ENCODE measurements at regions not wholly inside any gene's neighbourhood (a gene's known extent, or its start where the extent isn't known, plus 50 kb on each side); places are given as distances from the start of the nearest gene placed in this dataset.
A peak's percentile ranks its signal among the peaks of the same experiment; 100 is the strongest.

- TF ChIP-seq, protein P1, sequence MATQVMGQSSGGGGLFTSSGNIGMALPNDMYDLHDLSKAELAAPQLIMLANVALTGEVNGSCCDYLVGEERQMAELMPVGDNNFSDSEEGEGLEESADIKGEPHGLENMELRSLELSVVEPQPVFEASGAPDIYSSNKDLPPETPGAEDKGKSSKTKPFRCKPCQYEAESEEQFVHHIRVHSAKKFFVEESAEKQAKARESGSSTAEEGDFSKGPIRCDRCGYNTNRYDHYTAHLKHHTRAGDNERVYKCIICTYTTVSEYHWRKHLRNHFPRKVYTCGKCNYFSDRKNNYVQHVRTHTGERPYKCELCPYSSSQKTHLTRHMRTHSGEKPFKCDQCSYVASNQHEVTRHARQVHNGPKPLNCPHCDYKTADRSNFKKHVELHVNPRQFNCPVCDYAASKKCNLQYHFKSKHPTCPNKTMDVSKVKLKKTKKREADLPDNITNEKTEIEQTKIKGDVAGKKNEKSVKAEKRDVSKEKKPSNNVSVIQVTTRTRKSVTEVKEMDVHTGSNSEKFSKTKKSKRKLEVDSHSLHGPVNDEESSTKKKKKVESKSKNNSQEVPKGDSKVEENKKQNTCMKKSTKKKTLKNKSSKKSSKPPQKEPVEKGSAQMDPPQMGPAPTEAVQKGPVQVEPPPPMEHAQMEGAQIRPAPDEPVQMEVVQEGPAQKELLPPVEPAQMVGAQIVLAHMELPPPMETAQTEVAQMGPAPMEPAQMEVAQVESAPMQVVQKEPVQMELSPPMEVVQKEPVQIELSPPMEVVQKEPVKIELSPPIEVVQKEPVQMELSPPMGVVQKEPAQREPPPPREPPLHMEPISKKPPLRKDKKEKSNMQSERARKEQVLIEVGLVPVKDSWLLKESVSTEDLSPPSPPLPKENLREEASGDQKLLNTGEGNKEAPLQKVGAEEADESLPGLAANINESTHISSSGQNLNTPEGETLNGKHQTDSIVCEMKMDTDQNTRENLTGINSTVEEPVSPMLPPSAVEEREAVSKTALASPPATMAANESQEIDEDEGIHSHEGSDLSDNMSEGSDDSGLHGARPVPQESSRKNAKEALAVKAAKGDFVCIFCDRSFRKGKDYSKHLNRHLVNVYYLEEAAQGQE (IDR thresholded peaks at IDR 0.05; ENCODE audit: insufficient replicate concordance, low read depth): no peak
- TF ChIP-seq, protein P2, sequence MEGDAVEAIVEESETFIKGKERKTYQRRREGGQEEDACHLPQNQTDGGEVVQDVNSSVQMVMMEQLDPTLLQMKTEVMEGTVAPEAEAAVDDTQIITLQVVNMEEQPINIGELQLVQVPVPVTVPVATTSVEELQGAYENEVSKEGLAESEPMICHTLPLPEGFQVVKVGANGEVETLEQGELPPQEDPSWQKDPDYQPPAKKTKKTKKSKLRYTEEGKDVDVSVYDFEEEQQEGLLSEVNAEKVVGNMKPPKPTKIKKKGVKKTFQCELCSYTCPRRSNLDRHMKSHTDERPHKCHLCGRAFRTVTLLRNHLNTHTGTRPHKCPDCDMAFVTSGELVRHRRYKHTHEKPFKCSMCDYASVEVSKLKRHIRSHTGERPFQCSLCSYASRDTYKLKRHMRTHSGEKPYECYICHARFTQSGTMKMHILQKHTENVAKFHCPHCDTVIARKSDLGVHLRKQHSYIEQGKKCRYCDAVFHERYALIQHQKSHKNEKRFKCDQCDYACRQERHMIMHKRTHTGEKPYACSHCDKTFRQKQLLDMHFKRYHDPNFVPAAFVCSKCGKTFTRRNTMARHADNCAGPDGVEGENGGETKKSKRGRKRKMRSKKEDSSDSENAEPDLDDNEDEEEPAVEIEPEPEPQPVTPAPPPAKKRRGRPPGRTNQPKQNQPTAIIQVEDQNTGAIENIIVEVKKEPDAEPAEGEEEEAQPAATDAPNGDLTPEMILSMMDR (IDR thresholded peaks at IDR 0.05; ENCODE audit: insufficient read depth, low read length): peak; percentile 10
- TF ChIP-seq POLR2AphosphoS5 (IDR thresholded peaks at IDR 0.05; ENCODE audit: low read depth) (no peak), GABPA (IDR thresholded peaks at IDR 0.05; ENCODE audit: low read depth) (no peak), SPI1 (IDR thresholded peaks at IDR 0.05; ENCODE audit: borderline replicate concordance, low read depth) (no peak)
Measured at GRCh38 chr2:103991591-103991990, 862.3 kb upstream of the POU3F3 start.

Data from HL-60 (cell line).